HFFc6 (cell line): ENCODE measurements at regions not wholly inside any gene's neighbourhood (a gene's known extent, or its start where the extent isn't known, plus 50 kb on each side); places are given as distances from the start of the nearest gene placed in this dataset.
"Not testable (repeated sequence)": the region's sequence is repeated elsewhere in the genome, so short reads cannot be mapped to it uniquely, and the experiment has no call there.

Experiments
- DNase-seq: peaks from one replicate; pipeline ENCODE4 v3.0.0-alpha.2; 2018
- H3K27ac Mint-ChIP-seq: 2 replicates; pipeline ENCODE4 v1.8.0; 2020; ENCODE audit warnings: mild to moderate bottlenecking, mixed read lengths
- H3K27me3 Mint-ChIP-seq: 2 replicates; pipeline ENCODE4 v1.8.0; 2021; ENCODE audit warnings: mild to moderate bottlenecking, moderate library complexity, mixed read lengths; ENCODE audit not compliant: insufficient read depth
- H3K36me3 Mint-ChIP-seq: 2 replicates; pipeline ENCODE4 v1.8.0; 2021; ENCODE audit warnings: low read depth, mixed read lengths
- H3K4me1 Mint-ChIP-seq: 2 replicates; pipeline ENCODE4 v1.8.0; 2020; ENCODE audit warnings: low read depth, mixed read lengths
- H3K4me3 Mint-ChIP-seq: 2 replicates; pipeline ENCODE4 v1.8.0; 2020; ENCODE audit warnings: mild to moderate bottlenecking, moderate library complexity, mixed read lengths
- H3K9me3 Mint-ChIP-seq: 2 replicates; pipeline ENCODE4 v1.8.0; 2020; ENCODE audit warnings: mild to moderate bottlenecking, mixed read lengths

GRCh38 chr15:20253047-20253615 lies 288.5 kb downstream of the GOLGA6L6 start:
- not testable (repeated sequence) for H3K4me1 Mint-ChIP-seq, H3K27ac Mint-ChIP-seq, H3K27me3 Mint-ChIP-seq, H3K36me3 Mint-ChIP-seq, DNase-seq, H3K4me3 Mint-ChIP-seq
- peaks cover 70% of the 10 kb centered on the region for H3K9me3 Mint-ChIP-seq

- H3K27ac Mint-ChIP-seq, H3K27me3 Mint-ChIP-seq, H3K36me3 Mint-ChIP-seq, H3K4me1 Mint-ChIP-seq, DNase-seq, H3K4me3 Mint-ChIP-seq: not testable (repeated sequence)
- H3K9me3 Mint-ChIP-seq, result peaks cover 67% of the 10 kb centered on the region
Measured at GRCh38 chr15:20252040-20252439, 289.6 kb downstream of the GOLGA6L6 start.

- H3K9me3 Mint-ChIP-seq, result peaks cover 61% of the 10 kb centered on the region
- not testable (repeated sequence) for H3K27me3 Mint-ChIP-seq, H3K36me3 Mint-ChIP-seq
Measured at GRCh38 chr15:20251214-20252005, 290.2 kb downstream of the GOLGA6L6 start.

GRCh38 chr15:20250206-20250605 lies 291.4 kb downstream of the GOLGA6L6 start:
- not testable (repeated sequence) for H3K27ac Mint-ChIP-seq, H3K27me3 Mint-ChIP-seq, H3K4me3 Mint-ChIP-seq, H3K36me3 Mint-ChIP-seq, H3K4me1 Mint-ChIP-seq, DNase-seq
- peaks cover 52% of the 10 kb centered on the region for H3K9me3 Mint-ChIP-seq

More at GRCh38 chr15:20251214-20252005, 290.2 kb downstream of the GOLGA6L6 start:
- not testable (repeated sequence) for DNase-seq, H3K27ac Mint-ChIP-seq, H3K4me3 Mint-ChIP-seq, H3K4me1 Mint-ChIP-seq

- H3K4me3 Mint-ChIP-seq, DNase-seq, H3K36me3 Mint-ChIP-seq, H3K4me1 Mint-ChIP-seq, H3K27me3 Mint-ChIP-seq, H3K27ac Mint-ChIP-seq: not testable (repeated sequence)
- peaks cover 48% of the 10 kb centered on the region for H3K9me3 Mint-ChIP-seq
Measured at GRCh38 chr15:20249677-20249970, 292.0 kb downstream of the GOLGA6L6 start.

- not testable (repeated sequence) for H3K4me3 Mint-ChIP-seq, DNase-seq, H3K27me3 Mint-ChIP-seq, H3K36me3 Mint-ChIP-seq, H3K4me1 Mint-ChIP-seq, H3K27ac Mint-ChIP-seq
- H3K9me3 Mint-ChIP-seq, result peaks cover 40% of the 10 kb centered on the region
Measured at GRCh38 chr15:20248434-20248833, 293.2 kb downstream of the GOLGA6L6 start.

- not testable (repeated sequence) for H3K4me1 Mint-ChIP-seq, DNase-seq, H3K27ac Mint-ChIP-seq, H3K4me3 Mint-ChIP-seq, H3K36me3 Mint-ChIP-seq, H3K27me3 Mint-ChIP-seq
- H3K9me3 Mint-ChIP-seq, result peaks cover 40% of the 10 kb centered on the region
Measured at GRCh38 chr15:20247137-20247536, 294.5 kb downstream of the GOLGA6L6 start.

- not testable (repeated sequence) for H3K4me3 Mint-ChIP-seq, H3K36me3 Mint-ChIP-seq, H3K27ac Mint-ChIP-seq, H3K4me1 Mint-ChIP-seq, H3K27me3 Mint-ChIP-seq, DNase-seq
- peaks cover 37% of the 10 kb centered on the region for H3K9me3 Mint-ChIP-seq
Measured at GRCh38 chr15:20246624-20247023, 295.0 kb downstream of the GOLGA6L6 start.

GRCh38 chr15:20245856-20246255 lies 295.7 kb downstream of the GOLGA6L6 start:
- H3K4me3 Mint-ChIP-seq, H3K27me3 Mint-ChIP-seq: not testable (repeated sequence)

GRCh38 chr15:20244792-20245191 lies 296.8 kb downstream of the GOLGA6L6 start:
- H3K27me3 Mint-ChIP-seq, H3K27ac Mint-ChIP-seq, H3K36me3 Mint-ChIP-seq, H3K4me3 Mint-ChIP-seq, H3K4me1 Mint-ChIP-seq, DNase-seq: not testable (repeated sequence)
- peaks cover 30% of the 10 kb centered on the region for H3K9me3 Mint-ChIP-seq

More at GRCh38 chr15:20245856-20246255, 295.7 kb downstream of the GOLGA6L6 start:
- H3K27ac Mint-ChIP-seq, H3K4me1 Mint-ChIP-seq, H3K36me3 Mint-ChIP-seq, DNase-seq: not testable (repeated sequence)
- peaks cover 37% of the 10 kb centered on the region for H3K9me3 Mint-ChIP-seq

GRCh38 chr15:20243486-20244240 lies 297.9 kb downstream of the GOLGA6L6 start:
- DNase-seq, H3K4me3 Mint-ChIP-seq, H3K27ac Mint-ChIP-seq, H3K27me3 Mint-ChIP-seq, H3K4me1 Mint-ChIP-seq, H3K36me3 Mint-ChIP-seq: not testable (repeated sequence)
- peaks cover 20% of the 10 kb centered on the region for H3K9me3 Mint-ChIP-seq

GRCh38 chr15:20240366-20240917 lies 301.2 kb downstream of the GOLGA6L6 start:
- not testable (repeated sequence) for H3K4me3 Mint-ChIP-seq, H3K27ac Mint-ChIP-seq, H3K27me3 Mint-ChIP-seq, H3K4me1 Mint-ChIP-seq, H3K36me3 Mint-ChIP-seq, DNase-seq
- peaks cover 13% of the 10 kb centered on the region for H3K9me3 Mint-ChIP-seq

- H3K27ac Mint-ChIP-seq, H3K27me3 Mint-ChIP-seq, DNase-seq, H3K4me1 Mint-ChIP-seq, H3K36me3 Mint-ChIP-seq, H3K4me3 Mint-ChIP-seq: not testable (repeated sequence)
- peaks cover 22% of the 10 kb centered on the region for H3K9me3 Mint-ChIP-seq
Measured at GRCh38 chr15:20239186-20239585, 302.4 kb downstream of the GOLGA6L6 start.
